Right atrium auricular region (tissue), 2 donors: ENCODE measurements at regions not wholly inside any gene's neighbourhood (a gene's known extent, or its start where the extent isn't known, plus 50 kb on each side); places are given as distances from the start of the nearest gene placed in this dataset.

Source experiments
- DNase-seq: peaks from one replicate; pipeline ENCODE4 v3.0.0-alpha.2; 2019; ENCODE audit warnings: low spot score
- H3K27ac ChIP-seq, 2 donors: fragments of 200-600 bp; sonication (generic); 1 replicate in 1 of 2; 2 replicates in 1 of 2; pipeline ENCODE4 v1.5.1; 2016 to 2019
- H3K27me3 ChIP-seq, 2 donors: fragments of 200-600 bp; sonication (generic); one replicate each; pipeline versions ENCODE4 v1.5.1 to v1.6.0; 2017 to 2019
- H3K36me3 ChIP-seq: fragments of 200-600 bp; sonication (generic); one replicate; pipeline ENCODE4 v1.5.1; 2016
- H3K4me1 ChIP-seq, 2 donors: fragments of 200-600 bp; sonication (generic); one replicate each; pipeline versions ENCODE4 v1.5.1 to v1.6.0; 2017 to 2019
- H3K4me3 ChIP-seq, 2 donors: fragments of 200-600 bp; sonication (generic); 1 replicate in 1 of 2; 2 replicates in 1 of 2; pipeline ENCODE4 v1.5.1; 2017 to 2019; ENCODE audit warnings: mild to moderate bottlenecking in 1 of 2, moderate library complexity in 1 of 2
- H3K9me3 ChIP-seq, 2 donors: fragments of 200-600 bp; sonication (generic); one replicate each; pipeline ENCODE4 v1.5.1; 2019
- CTCF ChIP-seq, 2 donors: fragments of 200-600 bp; sonication (generic); IDR thresholded peaks; one replicate each; pipeline ENCODE4 v1.5.1; 2019; ENCODE audit warnings: antibody characterized with exemption in 2 of 2

GRCh38 chr1:69475021-69475420 lies 92.7 kb upstream of the LRRC7 start:
- Histone ChIP-seq H3K27me3 (no peaks in the 10 kb centered on the region), H3K4me1 (no peaks in the 10 kb centered on the region), H3K4me3 (no peak overlapping the region), H3K9me3 (no peaks in the 10 kb centered on the region), H3K36me3 (no peaks in the 10 kb centered on the region), H3K27ac (no peak overlapping the region)
- DNase-seq, result no peak
- no peak for TF ChIP-seq CTCF (IDR thresholded peaks at IDR 0.05)

GRCh38 chr1:69479734-69480133 lies 88.0 kb upstream of the LRRC7 start:
- Histone ChIP-seq H3K9me3 (no peaks in the 10 kb centered on the region), H3K4me1 (no peaks in the 10 kb centered on the region), H3K4me3 (no peak overlapping the region), H3K27ac (no peak overlapping the region), H3K27me3 (no peaks in the 10 kb centered on the region), H3K36me3 (no peaks in the 10 kb centered on the region)
- no peak for TF ChIP-seq CTCF (IDR thresholded peaks at IDR 0.05)
- no peak for DNase-seq

GRCh38 chr1:69483246-69483645 lies 84.5 kb upstream of the LRRC7 start:
- H3K27ac ChIP-seq, result no peak overlapping the region
- no peaks in the 10 kb centered on the region for H3K9me3 ChIP-seq
- no peak overlapping the region for H3K4me3 ChIP-seq
- no peaks in the 10 kb centered on the region for H3K36me3 ChIP-seq
- no peak for DNase-seq
- TF ChIP-seq CTCF (IDR thresholded peaks at IDR 0.05), result no peak
- H3K4me1 ChIP-seq, result no peaks in the 10 kb centered on the region
- H3K27me3 ChIP-seq, result no peaks in the 10 kb centered on the region

GRCh38 chr1:69485616-69486015 lies 82.1 kb upstream of the LRRC7 start:
- Histone ChIP-seq H3K9me3 (no peaks in the 10 kb centered on the region), H3K4me3 (no peak overlapping the region), H3K27ac (no peak overlapping the region), H3K27me3 (no peaks in the 10 kb centered on the region), H3K4me1 (no peaks in the 10 kb centered on the region), H3K36me3 (no peaks in the 10 kb centered on the region)
- no peak for DNase-seq
- no peak for TF ChIP-seq CTCF (IDR thresholded peaks at IDR 0.05)

GRCh38 chr1:69491416-69491815 lies 76.3 kb upstream of the LRRC7 start:
- Histone ChIP-seq H3K27me3 (no peaks in the 10 kb centered on the region), H3K9me3 (no peaks in the 10 kb centered on the region)
- TF ChIP-seq CTCF (IDR thresholded peaks at IDR 0.05), result no peak

GRCh38 chr1:69492286-69492685 lies 75.4 kb upstream of the LRRC7 start:
- TF ChIP-seq CTCF (IDR thresholded peaks at IDR 0.05), result no peak
- no peak overlapping the region for H3K4me3 ChIP-seq

More at GRCh38 chr1:69491416-69491815, 76.3 kb upstream of the LRRC7 start:
- no peak for DNase-seq
- Histone ChIP-seq H3K27ac (no peak overlapping the region), H3K36me3 (no peaks in the 10 kb centered on the region), H3K4me3 (no peak overlapping the region), H3K4me1 (no peaks in the 10 kb centered on the region)

More at GRCh38 chr1:69492286-69492685, 75.4 kb upstream of the LRRC7 start:
- H3K27me3 ChIP-seq, result no peaks in the 10 kb centered on the region
- DNase-seq, result no peak
- no peaks in the 10 kb centered on the region for H3K9me3 ChIP-seq
- no peaks in the 10 kb centered on the region for H3K36me3 ChIP-seq
- no peak overlapping the region for H3K27ac ChIP-seq
- H3K4me1 ChIP-seq, result no peaks in the 10 kb centered on the region
